Liver (tissue), 8 donors: ENCODE measurements at regions not wholly inside any gene's neighbourhood (a gene's known extent, or its start where the extent isn't known, plus 50 kb on each side); places are given as distances from the start of the nearest gene placed in this dataset.

Source experiments
- DNase-seq: peaks from one replicate; pipeline ENCODE4 v3.0.0-alpha.2; 2017; ENCODE audit warnings: low spot score
- H3K27ac ChIP-seq, 2 donors: one replicate each; pipeline ENCODE4 v1.7.0; 2013; ENCODE audit warnings: inconsistent platforms in 2 of 2, low read length in 2 of 2, control low read depth in 1 of 2, low read depth in 1 of 2, mild to moderate bottlenecking in 1 of 2
- H3K27me3 ChIP-seq, 4 donors: one replicate each; pipeline versions ENCODE4 v1.6.1 to v1.7.0; 2013; ENCODE audit warnings: low read length in 3 of 4, inconsistent platforms in 1 of 4, mild to moderate bottlenecking in 1 of 4, moderate library complexity in 1 of 4; ENCODE audit not compliant: control insufficient read depth in 4 of 4, insufficient read depth in 4 of 4
- H3K36me3 ChIP-seq, 4 donors: one replicate each; pipeline versions ENCODE4 v1.6.1 to v1.7.0; 2013; ENCODE audit warnings: low read length in 3 of 4, mild to moderate bottlenecking in 3 of 4, low read depth in 1 of 4, moderate library complexity in 1 of 4; ENCODE audit not compliant: control insufficient read depth in 4 of 4, insufficient read depth in 3 of 4
- H3K4me1 ChIP-seq, 4 donors: one replicate each; pipeline versions ENCODE4 v1.6.1 to v1.7.0; 2013; ENCODE audit warnings: low read length in 3 of 4, mild to moderate bottlenecking in 3 of 4, moderate library complexity in 1 of 4; ENCODE audit not compliant: control insufficient read depth in 4 of 4, insufficient read depth in 4 of 4
- H3K4me3 ChIP-seq, 3 donors: one replicate each; pipeline versions ENCODE4 v1.6.1 to v1.7.0; 2013; ENCODE audit warnings: low read length in 3 of 3, control low read depth in 1 of 3, low read depth in 1 of 3, mild to moderate bottlenecking in 1 of 3
- H3K9ac ChIP-seq, 2 donors: one replicate each; pipeline ENCODE4 v1.7.0; 2013; ENCODE audit warnings: low read length in 2 of 2, mild to moderate bottlenecking in 2 of 2, moderate library complexity in 2 of 2, control low read depth in 1 of 2, low read depth in 1 of 2
- H3K9me3 ChIP-seq, 4 donors: one replicate each; pipeline versions ENCODE4 v1.6.1 to v1.7.0; 2013; ENCODE audit warnings: low read length in 3 of 4; ENCODE audit not compliant: control insufficient read depth in 4 of 4
- ATF3 ChIP-seq: IDR thresholded peaks from 2 replicates; pipeline ENCODE4 v1.6.1; 2016; ENCODE audit warnings: antibody characterized with exemption
- CTCF ChIP-seq: fragments of 150-350 bp; IDR thresholded peaks from 2 replicates; pipeline ENCODE4 v1.5.1; 2017; ENCODE audit warnings: improper control_type of control experiment, low read depth, low read length; ENCODE audit not compliant: missing input control
- EGR1 ChIP-seq, 2 donors: IDR thresholded peaks; 2 replicates each; pipeline ENCODE4 v1.6.1; 2016 to 2018; ENCODE audit warnings: antibody characterized with exemption in 2 of 2, low read depth in 2 of 2
- FOXA1 ChIP-seq: IDR thresholded peaks from 2 replicates; pipeline ENCODE4 v1.6.1; 2016; ENCODE audit warnings: antibody characterized with exemption
- JUND ChIP-seq, 2 donors: IDR thresholded peaks; 2 replicates each; pipeline ENCODE4 v1.6.1; 2016; ENCODE audit warnings: antibody characterized with exemption in 2 of 2
- MAX ChIP-seq: IDR thresholded peaks from 2 replicates; pipeline ENCODE4 v1.6.1; 2016; ENCODE audit warnings: antibody characterized with exemption
- RAD21 ChIP-seq, 2 donors: IDR thresholded peaks; 2 replicates each; pipeline ENCODE4 v1.6.1; 2016; ENCODE audit warnings: antibody characterized with exemption in 2 of 2, mild to moderate bottlenecking in 2 of 2
- REST ChIP-seq: IDR thresholded peaks from 2 replicates; pipeline ENCODE4 v1.6.1; 2016; ENCODE audit warnings: antibody characterized with exemption, mild to moderate bottlenecking
- RXRA ChIP-seq, 2 donors: IDR thresholded peaks; 2 replicates each; pipeline ENCODE4 v1.6.1; 2017 to 2018; ENCODE audit warnings: antibody characterized with exemption in 2 of 2, mild to moderate bottlenecking in 1 of 2
- TAF1 ChIP-seq: conservative IDR thresholded peaks from 2 replicates; pipeline ENCODE4 v1.6.1; 2016; ENCODE audit warnings: antibody characterized with exemption, mild to moderate bottlenecking
- ZBTB33 ChIP-seq: IDR thresholded peaks from 2 replicates; pipeline ENCODE4 v1.6.1; 2016; ENCODE audit warnings: antibody characterized with exemption
- WGBS: extraction: QIAGEN DNeasy Blood & Tissue Kit; methylation state at CpG from one replicate; pipeline ENCODE4 v1.1.7; 2013; 5-methylcytosine and 5-hydroxymethylcytosine counted together
- donor health status: healthy.
- donor health status: healthy.
- donor health status: healthy.
- donor health status: healthy.
- donor health status: healthy.

GRCh38 chr2:122368576-122369243, 613.3 kb downstream of the TSN start:
- 44% methylated on average over 1 of the region's 1 CpG for WGBS
- DNase-seq = no peak
- no peak overlapping the region for H3K27ac ChIP-seq
- TF ChIP-seq CTCF (no peak), ATF3 (no peak), JUND (IDR thresholded peaks at IDR 0.05) (no peak), REST (no peak), RAD21 (IDR thresholded peaks at IDR 0.05) (no peak), MAX (no peak), RXRA (IDR thresholded peaks at IDR 0.05) (no peak), ZBTB33 (no peak), FOXA1 (no peak), EGR1 (IDR thresholded peaks at IDR 0.05; ENCODE audit: low read depth in 2 of 2) (no peak), TAF1 (no peak)
- H3K9ac ChIP-seq = no peak overlapping the region
- H3K4me1 ChIP-seq = no peaks in the 10 kb centered on the region
- no peaks in the 10 kb centered on the region for H3K36me3 ChIP-seq
- H3K9me3 ChIP-seq = peaks cover 0 to 2% (median 0%) of the 10 kb centered on the region in 4 donors
- H3K4me3 ChIP-seq = no peak overlapping the region
- H3K27me3 ChIP-seq = no peaks in the 10 kb centered on the region

- TF ChIP-seq ZBTB33 (no peak), FOXA1 (no peak)
- Histone ChIP-seq H3K4me1 (no peaks in the 10 kb centered on the region), H3K9ac (no peak overlapping the region), H3K9me3 (peaks cover 0 to 2% (median 0%) of the 10 kb centered on the region in 4 donors), H3K27ac (no peak overlapping the region), H3K4me3 (no peak overlapping the region), H3K27me3 (no peaks in the 10 kb centered on the region), H3K36me3 (no peaks in the 10 kb centered on the region)
- WGBS = 95% methylated on average over 1 of the region's 1 CpG
- no peak for DNase-seq
Measured at GRCh38 chr2:122378521-122378920, 623.1 kb downstream of the TSN start.
